ENCODE measurements at regions not wholly inside any gene's neighbourhood (a gene's known extent, or its start where the extent isn't known, plus 50 kb on each side); places are given as distances from the start of the nearest gene placed in this dataset.

GRCh38 chr15:34650177-34650576 lies 66.7 kb upstream of the GOLGA8B start:
- TF ChIP-seq BHLHE40 (IDR thresholded peaks at IDR 0.05; ENCODE audit: borderline replicate concordance) (no peak), SP1 (IDR thresholded peaks at IDR 0.05) (no peak), TARDBP (IDR thresholded peaks at IDR 0.05) (no peak), HDGF (IDR thresholded peaks at IDR 0.05; ENCODE audit: borderline replicate concordance) (no peak), FOXK2 (IDR thresholded peaks at IDR 0.05) (no peak), ARNT (IDR thresholded peaks at IDR 0.05) (no peak), SUZ12 (IDR thresholded peaks at IDR 0.05) (no peak)

Data from HEK293T (cell line).